A673 (cell line): ENCODE measurements at regions not wholly inside any gene's neighbourhood (a gene's known extent, or its start where the extent isn't known, plus 50 kb on each side); places are given as distances from the start of the nearest gene placed in this dataset.

Experiments used
- CTCF ChIP-seq: fragments of 300-800, 200-600 bp; sonication (generic); conservative IDR thresholded peaks from 2 replicates; pipeline ENCODE4 v1.5.1; 2017; ENCODE audit warnings: low read depth, mild to moderate bottlenecking, antibody characterized with exemption, low read length, moderate library complexity, mixed read lengths
- EZH2 ChIP-seq: fragments of 200-600 bp; sonication (generic); IDR thresholded peaks from 2 replicates; pipeline ENCODE4 v1.6.1; 2017; ENCODE audit warnings: borderline replicate concordance, low read depth, mild to moderate bottlenecking, mixed read lengths, antibody characterized with exemption, low read length; ENCODE audit not compliant: poor library complexity, severe bottlenecking

GRCh38 chr7:80981405-80981804, 62.6 kb upstream of the SEMA3C start:
- TF ChIP-seq CTCF (no peak), EZH2 (no peak)
